ENCODE measurements at regions not wholly inside any gene's neighbourhood (a gene's known extent, or its start where the extent isn't known, plus 50 kb on each side); places are given as distances from the start of the nearest gene placed in this dataset.
A peak's percentile ranks its signal among the peaks of the same experiment; 100 is the strongest.
"Not testable (repeated sequence)": the region's sequence is repeated elsewhere in the genome, so short reads cannot be mapped to it uniquely, and the experiment has no call there.

DNA sequence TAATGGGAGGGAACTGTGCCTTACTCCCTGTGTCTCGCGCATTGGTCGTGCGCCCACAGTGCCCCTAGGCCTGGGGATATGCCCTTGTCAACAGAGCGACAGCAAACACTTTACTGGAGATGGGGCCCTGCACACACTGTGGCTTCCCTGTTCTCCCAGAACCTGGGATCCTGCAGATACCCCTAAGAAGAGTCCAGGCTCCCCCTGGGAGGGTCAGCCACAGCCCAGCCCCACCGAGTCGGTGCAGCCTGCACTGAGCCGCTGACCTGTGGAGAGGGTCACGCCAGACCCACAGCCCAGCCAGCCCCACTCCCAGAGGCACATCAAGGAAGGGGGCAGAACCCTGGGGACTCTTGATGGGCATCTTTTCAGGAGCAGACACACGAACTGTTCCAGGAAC, 480.3 kb downstream of the TMEM121 start:
- H3K9me3 ChIP-seq (ENCODE audit: control insufficient read depth, low read depth, low read length); H3K4me1 ChIP-seq (ENCODE audit: control insufficient read depth, insufficient read depth, low read length); H3K4me3 ChIP-seq (ENCODE audit: low read length); H3K27ac ChIP-seq (ENCODE audit: low read length); H3K27me3 ChIP-seq (ENCODE audit: control insufficient read depth, insufficient read depth, low read length); DNase-seq; H3K36me3 ChIP-seq (ENCODE audit: control insufficient read depth, insufficient read depth, low read length): not testable (repeated sequence)
- no CpG with 5 or more reads among the region's 10 CpGs for WGBS (ENCODE audit: insufficient coverage, low lambda C conversion rate)

DNA sequence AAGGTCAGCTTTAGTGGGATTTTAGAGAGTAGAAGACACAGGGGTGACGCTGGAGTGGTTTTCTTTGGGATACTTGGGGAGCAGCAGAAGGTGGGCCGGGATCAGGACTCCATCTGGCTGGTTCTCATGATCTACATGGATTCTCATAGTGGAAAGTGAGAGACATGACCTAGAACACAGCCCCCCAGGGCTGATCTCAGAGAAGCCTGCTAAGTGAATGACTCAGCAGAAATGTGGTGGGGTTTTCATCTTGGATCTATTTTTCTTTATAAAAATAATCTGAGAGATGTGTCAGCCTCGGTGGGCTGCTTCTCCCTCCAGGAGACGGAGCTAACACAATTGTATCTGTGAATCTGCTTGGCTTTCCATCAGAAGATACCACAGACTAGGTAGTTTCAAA, 484.4 kb downstream of the TMEM121 start:
- no peak for DNase-seq
- 60% methylated on average over 2 of the region's 4 CpGs for WGBS (ENCODE audit: insufficient coverage, low lambda C conversion rate)
- Histone ChIP-seq H3K36me3 (ENCODE audit: control insufficient read depth, insufficient read depth, low read length) (no peaks in the 10 kb centered on the region), H3K9me3 (ENCODE audit: control insufficient read depth, low read depth, low read length) (peaks cover 9% of the 10 kb centered on the region), H3K27me3 (ENCODE audit: control insufficient read depth, insufficient read depth, low read length) (no peaks in the 10 kb centered on the region), H3K4me1 (ENCODE audit: control insufficient read depth, insufficient read depth, low read length) (no peaks in the 10 kb centered on the region), H3K27ac (ENCODE audit: low read length) (no peak overlapping the region), H3K4me3 (ENCODE audit: low read length) (no peak overlapping the region)

DNA sequence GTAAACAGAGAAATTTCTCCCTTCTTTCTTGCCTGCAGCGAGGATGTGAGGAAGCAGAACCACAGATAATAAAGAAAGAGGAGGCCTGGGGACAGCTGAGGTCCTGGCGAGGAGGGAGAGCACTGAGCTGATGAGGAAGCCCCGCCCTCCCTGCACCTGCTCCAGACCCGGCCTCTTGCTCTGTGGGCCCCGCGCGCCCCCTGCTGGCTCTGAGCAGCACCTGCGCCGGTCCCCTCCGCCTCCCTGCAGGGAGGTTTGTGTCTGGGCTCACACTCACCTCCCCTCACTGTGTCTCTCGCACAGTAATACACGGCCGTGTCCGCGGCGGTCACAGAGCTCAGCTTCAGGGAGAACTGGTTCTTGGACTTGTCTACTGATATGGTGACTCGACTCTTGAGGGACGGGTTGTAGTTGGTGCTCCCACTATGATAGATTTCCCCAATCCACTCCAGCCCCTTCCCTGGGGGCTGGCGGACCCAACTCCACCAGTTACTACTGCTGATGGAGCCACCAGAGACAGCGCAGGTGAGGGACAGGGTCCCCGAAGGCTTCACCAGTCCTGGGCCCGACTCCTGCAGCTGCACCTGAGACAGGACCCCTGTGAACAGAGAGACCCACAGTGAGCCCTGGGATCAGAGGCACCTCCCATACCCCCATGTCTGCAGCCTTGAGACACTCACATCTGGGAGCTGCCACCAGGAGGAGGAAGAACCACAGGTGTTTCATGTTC, 485.4 kb downstream of the TMEM121 start:
- not testable (repeated sequence) for H3K4me1 ChIP-seq (ENCODE audit: control insufficient read depth, insufficient read depth, low read length); H3K9me3 ChIP-seq (ENCODE audit: control insufficient read depth, low read depth, low read length); H3K27ac ChIP-seq (ENCODE audit: low read length); H3K36me3 ChIP-seq (ENCODE audit: control insufficient read depth, insufficient read depth, low read length); H3K27me3 ChIP-seq (ENCODE audit: control insufficient read depth, insufficient read depth, low read length); H3K4me3 ChIP-seq (ENCODE audit: low read length)
- no CpG with 5 or more reads among the region's 22 CpGs for WGBS (ENCODE audit: insufficient coverage, low lambda C conversion rate)
- peak in 1 of 2 donors; percentile 9 for DNase-seq

DNA sequence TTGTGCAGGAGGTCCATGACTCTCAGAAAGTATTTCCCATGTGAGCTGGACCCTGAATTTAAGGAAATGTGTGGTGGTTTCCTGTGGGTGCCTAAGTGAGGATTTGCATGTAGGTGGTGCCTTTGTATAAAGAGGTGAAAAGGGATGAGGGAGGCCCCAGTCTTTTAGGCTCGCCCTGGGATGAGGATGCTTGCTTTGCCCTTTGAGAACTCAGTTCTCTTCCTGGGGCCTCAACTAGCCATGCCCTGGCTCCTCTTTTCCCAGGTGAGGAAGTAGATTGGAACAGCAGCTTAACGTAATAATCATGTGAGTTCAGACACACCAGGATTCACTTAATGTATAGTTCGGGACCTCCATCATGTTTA, 486.0 kb downstream of the TMEM121 start:
- H3K4me1 ChIP-seq (ENCODE audit: control insufficient read depth, insufficient read depth, low read length); H3K4me3 ChIP-seq (ENCODE audit: low read length); H3K36me3 ChIP-seq (ENCODE audit: control insufficient read depth, insufficient read depth, low read length); H3K27ac ChIP-seq (ENCODE audit: low read length); H3K9me3 ChIP-seq (ENCODE audit: control insufficient read depth, low read depth, low read length); DNase-seq; H3K27me3 ChIP-seq (ENCODE audit: control insufficient read depth, insufficient read depth, low read length): not testable (repeated sequence)
- no CpG with 5 or more reads among the region's 3 CpGs for WGBS (ENCODE audit: insufficient coverage, low lambda C conversion rate)

DNA sequence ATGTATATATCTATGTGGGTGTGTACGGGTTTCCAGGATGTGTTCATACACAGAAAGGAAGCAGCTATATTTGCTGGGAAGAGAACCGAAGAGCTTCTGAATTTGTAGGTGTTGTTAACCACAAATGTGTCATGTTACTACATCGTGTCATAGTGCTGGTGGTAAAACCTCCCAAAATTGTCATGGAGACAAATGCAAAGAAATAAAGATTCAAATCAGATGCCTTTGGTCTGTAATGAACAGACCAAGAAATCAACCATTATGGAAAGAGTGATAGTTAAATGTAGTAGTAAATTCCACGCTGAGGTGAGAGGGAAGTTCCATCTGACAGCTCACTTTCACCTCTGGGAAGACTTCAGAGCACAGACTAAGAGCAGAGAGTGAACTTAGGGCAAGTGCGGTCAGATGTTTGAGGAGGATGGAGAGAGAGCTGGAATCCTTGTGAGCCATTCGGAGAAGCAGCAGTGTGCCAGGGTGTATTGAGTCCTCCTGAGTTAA, 487.5 kb downstream of the TMEM121 start:
- no peak for DNase-seq
- Histone ChIP-seq H3K4me3 (ENCODE audit: low read length) (no peak overlapping the region), H3K9me3 (ENCODE audit: control insufficient read depth, low read depth, low read length) (peaks cover 3% of the 10 kb centered on the region), H3K4me1 (ENCODE audit: control insufficient read depth, insufficient read depth, low read length) (no peaks in the 10 kb centered on the region), H3K36me3 (ENCODE audit: control insufficient read depth, insufficient read depth, low read length) (no peaks in the 10 kb centered on the region), H3K27me3 (ENCODE audit: control insufficient read depth, insufficient read depth, low read length) (no peaks in the 10 kb centered on the region), H3K27ac (ENCODE audit: low read length) (no peak overlapping the region)
- WGBS (ENCODE audit: insufficient coverage, low lambda C conversion rate) = 80% methylated on average over 1 of the region's 6 CpGs

DNA sequence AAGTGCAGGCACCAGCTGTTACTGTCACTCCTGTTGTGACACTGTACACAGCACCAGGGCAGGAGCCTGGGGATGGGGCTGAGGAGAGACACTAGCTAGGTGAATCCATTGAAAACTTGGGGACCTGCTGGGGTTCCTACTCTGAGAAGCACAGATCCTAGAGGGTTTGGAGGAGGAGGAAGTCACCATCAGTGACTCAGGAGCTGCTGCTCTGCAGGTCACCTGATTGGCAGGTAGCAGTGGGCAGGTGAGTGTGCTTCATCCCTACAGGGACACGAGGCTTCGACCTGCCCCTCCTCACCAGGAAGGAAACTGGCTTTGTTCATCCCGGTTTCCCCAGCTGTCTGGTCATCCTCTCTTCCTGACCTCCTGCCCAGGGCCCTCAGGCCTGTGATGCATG, 491.6 kb downstream of the TMEM121 start:
- not testable (repeated sequence) for H3K4me3 ChIP-seq (ENCODE audit: low read length); H3K27me3 ChIP-seq (ENCODE audit: control insufficient read depth, insufficient read depth, low read length); H3K4me1 ChIP-seq (ENCODE audit: control insufficient read depth, insufficient read depth, low read length); DNase-seq; H3K36me3 ChIP-seq (ENCODE audit: control insufficient read depth, insufficient read depth, low read length); H3K27ac ChIP-seq (ENCODE audit: low read length); H3K9me3 ChIP-seq (ENCODE audit: control insufficient read depth, low read depth, low read length)
- WGBS (ENCODE audit: insufficient coverage, low lambda C conversion rate) = no CpG with 5 or more reads among the region's 3 CpGs

DNA sequence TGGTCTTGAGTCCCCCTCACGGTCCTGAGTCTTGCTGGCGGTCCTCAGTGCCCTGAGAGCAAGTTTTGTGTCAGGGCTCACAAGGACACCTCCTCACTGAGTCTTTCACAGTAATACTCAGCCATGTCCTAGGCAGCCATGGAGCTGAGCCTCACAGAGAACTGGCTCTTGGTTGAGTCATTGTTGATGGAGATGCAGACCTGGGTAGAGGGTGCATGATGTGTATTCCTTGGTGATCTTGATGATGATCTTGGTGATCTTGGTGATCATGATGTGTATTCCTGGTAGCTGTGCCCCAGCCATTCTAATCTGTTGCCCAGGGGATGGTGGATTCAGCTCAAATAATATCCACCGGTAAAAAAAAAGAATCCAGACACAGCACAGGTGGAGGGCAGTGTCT, 495.4 kb downstream of the TMEM121 start:
- Histone ChIP-seq H3K4me3 (ENCODE audit: low read length) (no peak overlapping the region), H3K36me3 (ENCODE audit: control insufficient read depth, insufficient read depth, low read length) (no peaks in the 10 kb centered on the region), H3K27ac (ENCODE audit: low read length) (no peak overlapping the region), H3K4me1 (ENCODE audit: control insufficient read depth, insufficient read depth, low read length) (no peaks in the 10 kb centered on the region), H3K9me3 (ENCODE audit: control insufficient read depth, low read depth, low read length) (peaks cover 2% of the 10 kb centered on the region), H3K27me3 (ENCODE audit: control insufficient read depth, insufficient read depth, low read length) (no peaks in the 10 kb centered on the region)
- no CpG with 5 or more reads among the region's 3 CpGs for WGBS (ENCODE audit: insufficient coverage, low lambda C conversion rate)
- DNase-seq = no peak

DNA sequence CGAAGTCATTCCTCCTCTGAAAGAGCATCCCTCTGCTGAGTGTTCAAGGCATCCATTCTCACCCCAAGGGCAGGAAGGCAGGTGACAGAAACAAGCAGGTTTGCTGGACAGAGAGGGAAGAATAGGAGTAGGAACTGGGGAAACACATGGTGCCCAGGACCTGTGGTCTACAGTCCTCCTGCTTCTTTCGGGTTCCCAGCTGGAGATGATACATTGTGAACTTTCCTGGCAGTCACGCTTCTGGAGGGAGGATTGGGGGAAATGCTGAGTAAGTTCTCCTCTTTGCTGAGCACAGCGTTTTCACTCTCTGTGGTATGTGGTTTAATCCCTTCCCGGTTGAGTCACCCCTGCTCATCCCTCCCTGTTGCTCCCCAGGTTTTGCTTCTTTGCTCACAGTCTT, 496.3 kb downstream of the TMEM121 start:
- not testable (repeated sequence) for H3K36me3 ChIP-seq (ENCODE audit: control insufficient read depth, insufficient read depth, low read length); DNase-seq; H3K27me3 ChIP-seq (ENCODE audit: control insufficient read depth, insufficient read depth, low read length); H3K4me1 ChIP-seq (ENCODE audit: control insufficient read depth, insufficient read depth, low read length); H3K9me3 ChIP-seq (ENCODE audit: control insufficient read depth, low read depth, low read length); H3K27ac ChIP-seq (ENCODE audit: low read length); H3K4me3 ChIP-seq (ENCODE audit: low read length)
- 100% methylated on average over 1 of the region's 5 CpGs for WGBS (ENCODE audit: insufficient coverage, low lambda C conversion rate)

DNA sequence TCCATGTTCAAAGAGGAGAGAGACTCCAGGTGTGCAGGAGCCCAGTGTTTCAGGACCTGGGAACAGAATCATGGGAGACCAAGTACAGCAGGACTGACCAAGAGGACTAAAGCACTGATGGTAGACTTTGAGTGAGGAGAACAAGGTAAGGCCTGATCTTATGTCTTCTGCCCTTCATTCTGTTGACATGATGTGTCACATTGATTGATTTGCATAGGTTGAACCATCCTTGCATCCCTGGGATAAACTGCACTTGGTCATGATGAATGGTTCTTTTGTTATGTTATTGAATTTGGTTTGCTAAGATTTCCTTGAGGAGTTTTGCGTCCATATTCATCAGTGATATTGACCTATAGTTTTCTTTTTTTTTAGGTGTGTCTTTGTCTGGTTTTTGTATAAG, 497.0 kb downstream of the TMEM121 start:
- WGBS (ENCODE audit: insufficient coverage, low lambda C conversion rate) = no CpG with 5 or more reads among the region's 1 CpG
- Histone ChIP-seq H3K4me1 (ENCODE audit: control insufficient read depth, insufficient read depth, low read length) (no peaks in the 10 kb centered on the region), H3K4me3 (ENCODE audit: low read length) (no peak overlapping the region), H3K27me3 (ENCODE audit: control insufficient read depth, insufficient read depth, low read length) (no peaks in the 10 kb centered on the region), H3K27ac (ENCODE audit: low read length) (no peak overlapping the region), H3K36me3 (ENCODE audit: control insufficient read depth, insufficient read depth, low read length) (no peaks in the 10 kb centered on the region), H3K9me3 (ENCODE audit: control insufficient read depth, low read depth, low read length) (peaks cover 2% of the 10 kb centered on the region)
- no peak for DNase-seq

DNA sequence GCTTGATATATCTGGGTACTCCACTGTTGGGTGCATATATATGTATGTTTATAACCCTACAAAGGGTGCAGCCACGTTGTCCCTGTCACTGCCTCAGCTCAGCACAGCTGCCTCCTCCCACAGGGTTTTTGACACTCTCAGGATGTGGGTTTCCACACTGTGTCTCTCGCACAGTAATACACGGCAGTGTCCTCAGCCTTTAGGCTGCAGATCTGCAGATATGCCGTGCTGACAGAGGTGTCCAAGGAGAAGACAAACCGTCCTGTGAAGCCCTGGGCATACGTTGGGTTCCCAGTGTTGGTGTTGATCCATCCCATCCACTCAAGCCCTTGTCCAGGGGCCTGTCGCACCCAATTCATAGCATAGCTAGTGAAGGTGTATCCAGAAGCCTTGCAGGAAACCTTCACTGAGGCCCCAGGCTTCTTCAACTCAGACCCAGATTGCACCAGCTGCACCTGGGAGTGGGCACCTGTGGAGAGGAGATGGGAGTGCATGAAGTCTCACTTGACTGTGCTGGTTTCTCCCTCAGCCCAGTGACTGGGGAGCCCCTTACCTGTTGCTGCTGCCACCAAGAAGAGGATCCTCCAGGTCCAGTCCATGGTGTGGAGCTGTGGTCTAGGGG, 498.7 kb downstream of the TMEM121 start:
- peaks cover 2% of the 10 kb centered on the region for H3K9me3 ChIP-seq (ENCODE audit: control insufficient read depth, low read depth, low read length)

DNA sequence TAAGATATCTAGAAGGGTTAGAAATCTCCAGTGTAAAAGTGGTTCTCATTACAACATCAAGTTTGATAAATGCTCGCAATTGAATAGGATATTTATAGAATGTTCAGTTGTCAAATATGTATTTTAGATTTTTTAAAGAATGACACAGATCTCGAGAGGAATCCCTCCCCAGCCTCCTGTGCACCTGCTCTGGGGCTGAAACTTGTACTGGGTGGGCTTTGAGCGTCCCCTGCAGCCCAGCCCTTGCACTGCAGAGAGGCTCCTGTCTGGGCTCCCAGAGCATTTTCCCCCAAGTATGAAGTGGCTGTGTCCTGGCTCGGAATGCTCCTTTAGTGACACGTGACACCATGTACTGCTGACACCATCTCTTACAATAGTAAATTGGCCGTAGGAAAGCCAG, 499.6 kb downstream of the TMEM121 start:
- H3K27me3 ChIP-seq (ENCODE audit: control insufficient read depth, insufficient read depth, low read length) = no peaks in the 10 kb centered on the region
- H3K4me1 ChIP-seq (ENCODE audit: control insufficient read depth, insufficient read depth, low read length) = no peaks in the 10 kb centered on the region
- WGBS (ENCODE audit: insufficient coverage, low lambda C conversion rate) = 0% methylated on average over 1 of the region's 6 CpGs
- no peak overlapping the region for H3K27ac ChIP-seq (ENCODE audit: low read length)
- no peak overlapping the region for H3K4me3 ChIP-seq (ENCODE audit: low read length)
- DNase-seq = no peak
- peaks cover 2% of the 10 kb centered on the region for H3K9me3 ChIP-seq (ENCODE audit: control insufficient read depth, low read depth, low read length)
- H3K36me3 ChIP-seq (ENCODE audit: control insufficient read depth, insufficient read depth, low read length) = no peaks in the 10 kb centered on the region

More for the DNA sequence above, 498.7 kb downstream of the TMEM121 start:
- no peak overlapping the region for H3K27ac ChIP-seq (ENCODE audit: low read length)
- DNase-seq = no peak
- H3K36me3 ChIP-seq (ENCODE audit: control insufficient read depth, insufficient read depth, low read length) = no peaks in the 10 kb centered on the region
- no peak overlapping the region for H3K4me3 ChIP-seq (ENCODE audit: low read length)
- WGBS (ENCODE audit: insufficient coverage, low lambda C conversion rate) = no CpG with 5 or more reads among the region's 7 CpGs
- H3K27me3 ChIP-seq (ENCODE audit: control insufficient read depth, insufficient read depth, low read length) = no peaks in the 10 kb centered on the region
- no peaks in the 10 kb centered on the region for H3K4me1 ChIP-seq (ENCODE audit: control insufficient read depth, insufficient read depth, low read length)

Data from large intestine (tissue), 3 donors.